NB4 (cell line): ENCODE measurements at regions not wholly inside any gene's neighbourhood (a gene's known extent, or its start where the extent isn't known, plus 50 kb on each side); places are given as distances from the start of the nearest gene placed in this dataset.

Source experiments
- CTCF ChIP-seq: IDR thresholded peaks from one replicate; pipeline ENCODE4 v1.5.1; 2012; ENCODE audit warnings: low read depth, low read length
- MAX ChIP-seq: IDR thresholded peaks from 2 replicates; pipeline ENCODE4 v1.6.1; 2011; ENCODE audit warnings: low read depth, low read length
- MYC ChIP-seq: IDR thresholded peaks from 2 replicates; pipeline ENCODE4 v1.6.1; 2011; ENCODE audit warnings: low read depth, low read length
- POLR2A ChIP-seq: IDR thresholded peaks from 2 replicates; pipeline ENCODE4 v1.6.1; 2011; ENCODE audit warnings: mild to moderate bottlenecking; ENCODE audit not compliant: insufficient read length; ENCODE audit errors: extremely low read depth

- TF ChIP-seq CTCF: no peak
- no peak for TF ChIP-seq MYC
- no peak for TF ChIP-seq MAX
- no peak for TF ChIP-seq POLR2A
Observed at GRCh38 chr20:53786071-53786444, 192.4 kb upstream of the ZNF217 start.
